Osteocyte (in vitro differentiated cells): ENCODE measurements at regions not wholly inside any gene's neighbourhood (a gene's known extent, or its start where the extent isn't known, plus 50 kb on each side); places are given as distances from the start of the nearest gene placed in this dataset.

Experiments used
- DNase-seq: peaks from one replicate; pipeline ENCODE4 v3.0.0; 2021; ENCODE audit warnings: mixed read lengths; ENCODE audit not compliant: unreplicated experiment; ENCODE audit errors: extremely low spot score
- H3K27ac Mint-ChIP-seq: one replicate; pipeline ENCODE4 v1.8.0; 2021; ENCODE audit warnings: mild to moderate bottlenecking, mixed read lengths; ENCODE audit not compliant: unreplicated experiment
- H3K27me3 Mint-ChIP-seq: one replicate; pipeline ENCODE4 v1.8.0; 2021; ENCODE audit warnings: mixed read lengths; ENCODE audit not compliant: unreplicated experiment
- H3K36me3 Mint-ChIP-seq: one replicate; pipeline ENCODE4 v1.8.0; 2021; ENCODE audit warnings: mixed read lengths; ENCODE audit not compliant: unreplicated experiment
- H3K4me1 Mint-ChIP-seq: one replicate; pipeline ENCODE4 v1.8.0; 2021; ENCODE audit warnings: mixed read lengths; ENCODE audit not compliant: unreplicated experiment
- H3K4me3 Mint-ChIP-seq: one replicate; pipeline ENCODE4 v1.8.0; 2021; ENCODE audit warnings: mild to moderate bottlenecking, moderate library complexity, mixed read lengths; ENCODE audit not compliant: unreplicated experiment
- H3K9me3 Mint-ChIP-seq: one replicate; pipeline ENCODE4 v1.8.0; 2021; ENCODE audit warnings: mixed read lengths; ENCODE audit not compliant: unreplicated experiment
- CTCF ChIP-seq: fragments of 200-600 bp; sonication (generic); IDR thresholded peaks from 2 replicates; pipeline ENCODE4 v1.5.0; 2021; ENCODE audit warnings: antibody characterized with exemption, mild to moderate bottlenecking, moderate library complexity

GRCh38 chr15:96023081-96023480 lies 307.4 kb upstream of the NR2F2 start:
- Mint-ChIP-seq H3K4me1 (peaks cover 16% of the 10 kb centered on the region), H3K27ac (no peak overlapping the region), H3K36me3 (peaks cover 1% of the 10 kb centered on the region), H3K4me3 (no peak overlapping the region), H3K27me3 (no peaks in the 10 kb centered on the region), H3K9me3 (no peaks in the 10 kb centered on the region)
- no peak for DNase-seq
- no peak for TF ChIP-seq CTCF

DNA sequence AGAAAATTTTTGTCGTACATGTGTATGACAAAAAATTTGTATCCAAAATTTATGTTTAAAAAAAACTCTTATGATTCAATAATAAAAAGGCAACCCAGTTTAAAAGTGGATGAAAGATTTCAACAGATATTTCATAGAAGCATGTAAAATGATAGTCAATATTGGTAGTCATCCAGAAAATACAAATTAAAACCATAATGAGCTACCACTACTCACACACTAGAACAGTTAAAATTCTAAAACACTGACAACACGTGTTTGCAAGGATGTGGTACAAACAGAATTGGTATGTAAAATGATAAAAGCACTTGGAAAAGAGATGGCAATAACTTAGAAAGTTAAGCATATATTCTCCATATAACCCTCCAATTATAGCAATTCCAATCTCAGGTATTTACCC lies 303.0 kb upstream of the NR2F2 start:
- no peak overlapping the region for H3K27ac Mint-ChIP-seq
- no peak overlapping the region for H3K4me3 Mint-ChIP-seq
- H3K27me3 Mint-ChIP-seq: no peaks in the 10 kb centered on the region
- no peak for TF ChIP-seq CTCF
- peaks cover 1% of the 10 kb centered on the region for H3K36me3 Mint-ChIP-seq
- peaks cover 3% of the 10 kb centered on the region for H3K9me3 Mint-ChIP-seq
- peaks cover 5% of the 10 kb centered on the region for H3K4me1 Mint-ChIP-seq
- no peak for DNase-seq

- Mint-ChIP-seq H3K36me3 (peaks cover 1% of the 10 kb centered on the region), H3K4me3 (no peak overlapping the region), H3K9me3 (peaks cover 3% of the 10 kb centered on the region), H3K27ac (no peak overlapping the region), H3K4me1 (peaks cover 5% of the 10 kb centered on the region), H3K27me3 (no peaks in the 10 kb centered on the region)
- no peak for TF ChIP-seq CTCF
- DNase-seq: no peak
Measured at GRCh38 chr15:96028620-96029019, 301.9 kb upstream of the NR2F2 start.

DNA sequence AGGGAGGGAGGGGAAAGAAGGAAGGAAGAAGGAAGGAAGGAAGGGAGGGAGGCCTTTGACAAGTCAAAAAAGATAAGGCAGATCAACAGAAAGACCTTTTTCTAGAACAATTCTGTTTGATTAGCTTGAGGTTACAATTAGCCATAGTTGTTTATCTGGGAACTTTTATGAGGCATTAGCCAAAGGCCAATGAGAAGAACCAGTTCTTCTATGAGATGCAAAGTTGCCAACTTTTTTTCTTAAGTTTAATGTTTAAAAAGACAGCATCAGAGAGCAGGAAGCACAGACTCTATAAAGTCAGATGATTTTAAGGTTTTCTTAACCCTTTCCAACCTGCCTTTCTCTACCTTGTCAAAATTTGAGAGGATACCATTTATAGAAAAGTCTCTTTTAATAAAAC lies 301.3 kb upstream of the NR2F2 start:
- no peak for DNase-seq
- TF ChIP-seq CTCF: no peak
- peaks cover 5% of the 10 kb centered on the region for H3K4me1 Mint-ChIP-seq
- peaks cover 3% of the 10 kb centered on the region for H3K9me3 Mint-ChIP-seq
- H3K4me3 Mint-ChIP-seq: no peak overlapping the region
- no peak overlapping the region for H3K27ac Mint-ChIP-seq
- H3K36me3 Mint-ChIP-seq: peaks cover 1% of the 10 kb centered on the region
- H3K27me3 Mint-ChIP-seq: no peaks in the 10 kb centered on the region

GRCh38 chr15:96031426-96032110 lies 298.9 kb upstream of the NR2F2 start:
- no peaks in the 10 kb centered on the region for H3K27me3 Mint-ChIP-seq
- H3K4me1 Mint-ChIP-seq: peaks cover 7% of the 10 kb centered on the region
- DNase-seq: no peak
- no peak overlapping the region for H3K4me3 Mint-ChIP-seq
- H3K27ac Mint-ChIP-seq: no peak overlapping the region
- no peaks in the 10 kb centered on the region for H3K36me3 Mint-ChIP-seq
- H3K9me3 Mint-ChIP-seq: peaks cover 3% of the 10 kb centered on the region
- TF ChIP-seq CTCF: no peak
